Heart right ventricle (tissue), 16 donors: ENCODE measurements at regions not wholly inside any gene's neighbourhood (a gene's known extent, or its start where the extent isn't known, plus 50 kb on each side); places are given as distances from the start of the nearest gene placed in this dataset.
"Not testable (repeated sequence)": the region's sequence is repeated elsewhere in the genome, so short reads cannot be mapped to it uniquely, and the experiment has no call there.

Experiments
- ATAC-seq, 8 donors: fragments of 200-7000 bp; cut with Tn5 transposase; one replicate each; pipeline ENCODE4 v1.9.1; 2020; ENCODE audit warnings: mild to moderate bottlenecking in 8 of 8, moderate library complexity in 8 of 8, moderate number of reproducible peaks in 1 of 8
- DNase-seq, 2 donors: peaks; one replicate each; pipeline ENCODE4 v3.0.0-alpha.2; 2020
- H3K27ac ChIP-seq, 10 donors: fragments of 200-600 bp; sonication (generic) in 2 of 10; one replicate each; pipeline versions ENCODE4 v1.5.0 to v1.8.0; 2020 to 2022; ENCODE audit warnings: mild to moderate bottlenecking in 3 of 10
- H3K27me3 ChIP-seq, 7 donors: fragments of 200-600 bp; one replicate each; pipeline ENCODE4 v1.8.0; 2021 to 2022; ENCODE audit warnings: mild to moderate bottlenecking in 2 of 7
- H3K36me3 ChIP-seq, 9 donors: fragments of 200-600 bp; sonication (generic) in 1 of 9; one replicate each; pipeline versions ENCODE4 v1.5.0 to v1.8.0; 2020 to 2022; ENCODE audit warnings: mild to moderate bottlenecking in 2 of 9
- H3K4me1 ChIP-seq, 9 donors: fragments of 200-600 bp; sonication (generic) in 1 of 9; one replicate each; pipeline versions ENCODE4 v1.5.0 to v1.8.0; 2020 to 2022; ENCODE audit warnings: mild to moderate bottlenecking in 4 of 9
- H3K4me3 ChIP-seq, 10 donors: fragments of 200-600 bp; sonication (generic) in 2 of 10; one replicate each; pipeline versions ENCODE4 v1.5.0 to v1.8.0; 2020 to 2022; ENCODE audit warnings: mild to moderate bottlenecking in 7 of 10, moderate library complexity in 2 of 10
- H3K9me3 ChIP-seq, 11 donors: fragments of 200-600 bp in 10 of 11; sonication (generic) in 2 of 11; one replicate each; pipeline versions ENCODE4 v1.5.0 to v1.8.0; 2013 to 2022; ENCODE audit warnings: mild to moderate bottlenecking in 2 of 11, control low read depth in 1 of 11, moderate library complexity in 1 of 11
- WGBS, 2 donors: extraction: QIAGEN DNeasy Blood & Tissue Kit; methylation state at CpG; one replicate each; pipeline ENCODE4 v1.1.7; 2013; ENCODE audit warnings: inconsistent platforms in 1 of 2; 5-methylcytosine and 5-hydroxymethylcytosine counted together
- intact Hi-C, 10 donors: fragments of 100-400 bp; cut with DNase I; formaldehyde crosslinking; loops; one replicate each; pipeline versions ENCODE4 v1.11.1 to v1.14.2; 2022
- TF ChIP-seq, protein P1 (sequence below), 9 donors: fragments of 200-600 bp; sonication (generic) in 2 of 9; IDR thresholded peaks; one replicate each; pipeline versions ENCODE4 v1.5.0 to v1.8.0; 2021 to 2022; ENCODE audit warnings: antibody characterized with exemption in 9 of 9, mild to moderate bottlenecking in 5 of 9, moderate library complexity in 1 of 9
- donor health status: Arrhythmogenic right ventricular cardiomyopathy.
- donor health status: ischemic (EF 13 %, LVEDD 7.1; RV severe dilation, severe dysfunction).
- donor health status: healthy with polysubstance abuse.
- donor health status: DM: no; HTN: yes; CAD: no.
- donor health status: DM: no; HTN: no; CAD: no.
- donor health status: ischemic (EF 25% LVEDD 6.9; RV normal size, moderate dysfunction).
- donor health status: ischemic (EF 25% LVEDD 5.7; RV mildly dilated, moderate dysfunction).
- donor health status: healthy.
- donor health status: DM: yes; HTN: yes; CAD: no.
- donor health status: Ischemic cardiomyopathy.
- donor health status: ischemic (EF 35%, LVEDD 5.7; RV mildly dilated, moderate dysfunction).
- donor health status: nonischemic (EF 11% LVEDD 7.7; RV severe dilation, severe dysfunction).
- donor health status: DM: yes; HTN: yes; CAD: no.
- donor health status: PGD.
- donor health status: ischemic (EF 29% LVEDD 5.4; RV normal size, mild dysfunction).
- donor health status: nonischemic (EF 23%, LVEDD 6.1; RV moderate dilation, normal function).

DNA sequence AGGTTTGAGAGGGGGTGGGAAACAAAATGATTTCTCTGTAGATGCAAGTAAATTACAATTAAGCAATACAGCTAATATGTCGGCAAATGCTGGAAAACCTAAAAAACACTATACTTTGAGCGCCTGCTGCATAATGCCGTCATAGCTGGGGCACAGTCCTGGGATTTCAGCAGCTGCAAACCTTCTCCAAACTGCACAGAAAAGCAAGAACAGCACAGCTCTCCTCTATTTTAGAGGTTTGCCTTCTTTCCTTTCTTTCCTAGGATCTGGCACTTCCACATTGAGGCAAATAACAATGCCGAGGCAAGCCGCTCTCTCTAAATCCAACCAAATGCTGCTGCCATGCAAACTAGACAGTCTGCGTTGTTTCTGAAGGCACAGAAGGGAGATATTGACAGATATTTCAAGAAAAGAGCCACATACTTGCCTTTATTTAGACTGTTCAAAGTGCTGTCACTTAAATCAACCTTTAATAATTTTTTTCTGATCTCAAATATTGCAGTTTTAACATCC, 287.1 kb upstream of the G2E3 start:
- Histone ChIP-seq H3K9me3 (no peaks in the 10 kb centered on the region), H3K4me3 (no peak overlapping the region), H3K36me3 (no peaks in the 10 kb centered on the region), H3K27ac (no peak overlapping the region), H3K27me3 (peaks cover 0 to 10% (median 0%) of the 10 kb centered on the region in 7 donors), H3K4me1 (peaks cover 0 to 7% (median 0%) of the 10 kb centered on the region in 9 donors)
- ATAC-seq (no peak), DNase-seq (no peak)
- WGBS, 2 donors = 84 to 89% methylated on average over 6 of the region's 6 CpGs
- TF ChIP-seq, protein P1, sequence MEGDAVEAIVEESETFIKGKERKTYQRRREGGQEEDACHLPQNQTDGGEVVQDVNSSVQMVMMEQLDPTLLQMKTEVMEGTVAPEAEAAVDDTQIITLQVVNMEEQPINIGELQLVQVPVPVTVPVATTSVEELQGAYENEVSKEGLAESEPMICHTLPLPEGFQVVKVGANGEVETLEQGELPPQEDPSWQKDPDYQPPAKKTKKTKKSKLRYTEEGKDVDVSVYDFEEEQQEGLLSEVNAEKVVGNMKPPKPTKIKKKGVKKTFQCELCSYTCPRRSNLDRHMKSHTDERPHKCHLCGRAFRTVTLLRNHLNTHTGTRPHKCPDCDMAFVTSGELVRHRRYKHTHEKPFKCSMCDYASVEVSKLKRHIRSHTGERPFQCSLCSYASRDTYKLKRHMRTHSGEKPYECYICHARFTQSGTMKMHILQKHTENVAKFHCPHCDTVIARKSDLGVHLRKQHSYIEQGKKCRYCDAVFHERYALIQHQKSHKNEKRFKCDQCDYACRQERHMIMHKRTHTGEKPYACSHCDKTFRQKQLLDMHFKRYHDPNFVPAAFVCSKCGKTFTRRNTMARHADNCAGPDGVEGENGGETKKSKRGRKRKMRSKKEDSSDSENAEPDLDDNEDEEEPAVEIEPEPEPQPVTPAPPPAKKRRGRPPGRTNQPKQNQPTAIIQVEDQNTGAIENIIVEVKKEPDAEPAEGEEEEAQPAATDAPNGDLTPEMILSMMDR (IDR thresholded peaks at IDR 0.05) = no peak
- intact Hi-C loops = loop anchor here in 2 of 10 donors (5.0 kb wide), 2 partner anchors 50 to 1520 kb away; no protein-coding TSS in a partner anchor

DNA sequence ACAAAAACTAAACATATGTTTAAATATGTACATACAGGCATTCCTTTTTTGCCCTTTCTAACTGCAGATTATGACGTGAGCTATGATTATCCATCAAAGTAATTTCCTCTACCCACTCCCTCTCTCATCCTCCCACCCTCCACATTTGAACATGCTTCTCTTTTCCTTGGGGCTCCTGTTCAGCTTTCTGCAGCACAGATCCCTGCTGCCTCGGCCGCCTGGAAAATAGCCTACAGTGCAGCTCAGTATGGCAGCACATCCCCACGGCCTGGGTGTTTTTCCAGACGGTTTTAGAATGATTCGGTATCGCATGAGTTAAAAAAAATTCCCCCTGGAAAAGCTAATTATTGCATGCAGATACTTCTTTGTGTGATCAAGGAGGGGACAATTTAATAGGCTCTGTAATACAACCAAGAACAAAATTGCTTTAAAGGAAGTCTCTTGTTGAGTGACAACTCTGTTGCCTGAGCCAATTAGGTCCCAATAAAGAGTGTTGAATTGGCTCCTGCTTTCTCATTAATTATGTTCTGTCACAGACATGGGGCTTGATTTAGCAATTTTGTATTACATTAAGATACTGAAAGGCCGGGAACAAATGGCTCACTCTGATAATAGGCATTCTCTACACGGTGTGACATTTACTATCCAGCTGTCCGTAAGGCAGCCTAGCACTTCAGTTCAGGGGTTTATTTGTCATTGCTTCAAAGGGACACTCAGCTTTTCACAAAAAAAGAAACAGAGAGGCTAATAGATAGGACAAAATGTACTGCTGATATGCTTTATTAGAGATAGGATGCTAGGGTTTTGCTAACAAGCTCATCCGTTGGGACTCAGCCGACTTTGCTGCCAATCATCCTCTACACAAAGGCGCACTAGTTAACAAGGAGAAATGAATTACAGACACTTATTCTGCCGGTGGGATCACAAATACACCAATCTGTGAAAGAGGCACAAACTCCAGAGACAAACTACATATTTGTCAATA, 285.8 kb upstream of the G2E3 start:
- H3K27ac ChIP-seq = no peak overlapping the region
- 57 to 59% methylated on average over 14 of the region's 14 CpGs for WGBS, 2 donors
- intact Hi-C loops = loop anchor here in 2 of 10 donors (5.0 kb wide), 2 partner anchors 51 to 1521 kb away; no protein-coding TSS in a partner anchor

DNA sequence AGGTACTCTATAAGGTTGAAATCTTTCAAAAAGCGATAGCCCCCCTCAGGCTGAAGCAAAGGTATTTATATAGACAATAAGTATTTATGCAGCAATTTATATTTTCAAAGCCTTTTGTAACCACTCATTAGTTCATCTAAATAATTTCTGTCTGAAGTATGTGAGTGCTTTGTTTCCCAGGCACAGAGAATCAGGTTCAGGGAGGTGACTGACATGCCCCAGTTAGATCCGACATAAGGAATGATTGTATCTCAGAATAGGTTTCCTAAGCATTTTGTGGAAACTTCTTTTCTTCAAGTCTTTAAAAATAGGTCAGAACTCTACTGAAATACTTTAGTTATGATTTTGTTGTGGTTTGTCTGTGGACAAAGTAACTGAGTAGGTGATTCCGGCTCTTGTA, 283.4 kb upstream of the G2E3 start:
- Histone ChIP-seq H3K4me3 (no peak overlapping the region), H3K4me1 (peaks cover 0 to 4% (median 0%) of the 10 kb centered on the region in 9 donors), H3K36me3 (no peaks in the 10 kb centered on the region), H3K27ac (no peak overlapping the region), H3K27me3 (peaks cover 0 to 10% (median 0%) of the 10 kb centered on the region in 7 donors), H3K9me3 (peaks cover 0 to 11% (median 0%) of the 10 kb centered on the region in 11 donors)
- DNase-seq = no peak
- no peak for ATAC-seq
- intact Hi-C loops = no loop called here
- 90 to 94% methylated on average over 3 of the region's 3 CpGs for WGBS, 2 donors
- TF ChIP-seq, protein P1 (IDR thresholded peaks at IDR 0.05) = no peak

More for the DNA sequence above, 285.8 kb upstream of the G2E3 start:
- H3K9me3 ChIP-seq = no peaks in the 10 kb centered on the region
- H3K4me3 ChIP-seq = no peak overlapping the region
- H3K27me3 ChIP-seq = peaks cover 0 to 10% (median 0%) of the 10 kb centered on the region in 7 donors
- DNase-seq (no peak), ATAC-seq (no peak)
- TF ChIP-seq, protein P1 (IDR thresholded peaks at IDR 0.05) = no peak
- H3K4me1 ChIP-seq = peaks cover 0 to 7% (median 0%) of the 10 kb centered on the region in 9 donors
- no peaks in the 10 kb centered on the region for H3K36me3 ChIP-seq

DNA sequence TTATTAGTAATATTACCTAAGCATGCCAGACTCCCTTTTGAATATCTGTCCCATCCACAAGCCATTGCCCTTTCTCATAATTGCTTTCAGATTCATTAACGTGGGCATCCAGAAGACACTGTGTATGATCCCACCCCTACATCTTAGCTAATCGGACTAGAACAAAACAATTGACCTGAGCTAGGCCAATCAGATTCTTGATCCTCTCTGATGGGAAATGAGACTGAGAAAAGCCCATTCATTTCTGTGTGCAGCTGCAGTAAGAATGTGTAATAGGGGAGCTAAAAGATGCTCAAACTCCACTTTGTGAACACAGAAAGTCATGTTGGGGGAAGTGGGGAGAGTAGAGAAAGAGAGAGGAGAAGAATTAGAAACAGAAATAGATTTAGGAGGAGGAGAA, 281.7 kb upstream of the G2E3 start:
- Histone ChIP-seq H3K4me3 (no peak overlapping the region), H3K9me3 (peaks cover 0 to 17% (median 0%) of the 10 kb centered on the region in 11 donors), H3K4me1 (no peaks in the 10 kb centered on the region), H3K36me3 (no peaks in the 10 kb centered on the region), H3K27ac (no peak overlapping the region), H3K27me3 (peaks cover 0 to 7% (median 0%) of the 10 kb centered on the region in 7 donors)
- TF ChIP-seq, protein P1 (IDR thresholded peaks at IDR 0.05) = no peak
- ATAC-seq (no peak), DNase-seq (no peak)
- 69 to 85% methylated on average over 2 of the region's 2 CpGs for WGBS, 2 donors
- intact Hi-C loops = no loop called here

DNA sequence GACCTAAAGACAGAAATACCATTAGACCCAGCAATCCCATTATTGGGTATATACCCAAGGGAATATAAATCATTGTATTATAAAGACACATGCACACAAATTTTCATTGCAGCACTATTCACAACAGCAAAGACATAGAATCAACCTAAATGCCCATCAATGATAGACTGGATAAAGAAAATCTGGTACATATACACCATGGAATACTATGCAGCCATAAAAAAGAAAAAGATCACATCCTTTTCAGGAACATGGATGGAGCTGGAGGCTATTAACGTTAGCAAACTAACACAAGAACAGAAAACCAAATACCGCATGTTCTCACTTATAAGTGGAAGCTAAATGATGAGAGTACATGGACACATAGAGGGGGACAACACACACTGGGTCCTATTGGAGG, 280.1 kb upstream of the G2E3 start:
- H3K4me1 ChIP-seq, intact Hi-C loops: not testable (repeated sequence)

More for the DNA sequence above, 280.1 kb upstream of the G2E3 start:
- WGBS, 2 donors = 87 to 90% methylated on average over 2 of the region's 2 CpGs
- H3K27me3 ChIP-seq, H3K4me3 ChIP-seq, ATAC-seq, DNase-seq, H3K27ac ChIP-seq, H3K36me3 ChIP-seq: not testable (repeated sequence)
- H3K9me3 ChIP-seq = peaks cover 0 to 17% (median 0%) of the 10 kb centered on the region in 11 donors
